Thyroid gland (tissue), 4 donors: ENCODE measurements at regions not wholly inside any gene's neighbourhood (a gene's known extent, or its start where the extent isn't known, plus 50 kb on each side); places are given as distances from the start of the nearest gene placed in this dataset.
"Not testable (repeated sequence)": the region's sequence is repeated elsewhere in the genome, so short reads cannot be mapped to it uniquely, and the experiment has no call there.

Experiments
- DNase-seq, 2 donors: peaks; one replicate each; pipeline ENCODE4 v3.0.0-alpha.2; 2019
- H3K27ac ChIP-seq, 3 donors: fragments of 200-600 bp; sonication (generic); 1 replicate in 2 of 3; 2 replicates in 1 of 3; pipeline ENCODE4 v1.5.1; 2016 to 2019; ENCODE audit warnings: mild to moderate bottlenecking in 1 of 3, moderate library complexity in 1 of 3
- H3K27me3 ChIP-seq: fragments of 200-600 bp; sonication (generic); one replicate; pipeline ENCODE4 v1.5.1; 2019
- H3K36me3 ChIP-seq, 2 donors: fragments of 200-600 bp; sonication (generic); one replicate each; pipeline ENCODE4 v1.5.1; 2016 to 2019
- H3K4me1 ChIP-seq, 2 donors: fragments of 200-600 bp; sonication (generic); one replicate each; pipeline ENCODE4 v1.5.1; 2017 to 2019
- H3K4me3 ChIP-seq, 3 donors: fragments of 200-600 bp; sonication (generic); replicated peaks in 1 of 3; 1 replicate in 2 of 3; 2 replicates in 1 of 3; pipeline ENCODE4 v1.5.1; 2016; ENCODE audit warnings: mild to moderate bottlenecking in 1 of 3
- H3K9me3 ChIP-seq: fragments of 200-600 bp; sonication (generic); one replicate; pipeline ENCODE4 v1.5.1; 2017
- CTCF ChIP-seq, 6 experiments: fragments of 200-600 bp in 3 of 6; fragments of 450-650 bp in 3 of 6; sonication (generic) in 3 of 6; IDR thresholded peaks; one replicate each; pipeline ENCODE4 v1.5.1; 2016 to 2019; ENCODE audit warnings: antibody characterized with exemption in 6 of 6, mild to moderate bottlenecking in 2 of 6, inconsistent platforms in 1 of 6, moderate library complexity in 1 of 6
- POLR2A ChIP-seq, 2 donors: fragments of 450-650 bp; IDR thresholded peaks; one replicate each; pipeline ENCODE4 v1.6.1; 2017; ENCODE audit warnings: antibody characterized with exemption in 2 of 2, mild to moderate bottlenecking in 2 of 2, moderate library complexity in 1 of 2
- WGBS, 2 donors: methylation state at CpG; one replicate each; pipeline ENCODE4 v1.1.5; 2017; 5-methylcytosine and 5-hydroxymethylcytosine counted together
- intact Hi-C: fragments of 100-400 bp; cut with DNase I; formaldehyde crosslinking; loops from one replicate; pipeline ENCODE4 v1.15.1; 2023

- Histone ChIP-seq H3K4me1 (no peaks in the 10 kb centered on the region), H3K27ac (no peak overlapping the region), H3K9me3 (no peaks in the 10 kb centered on the region), H3K36me3 (no peaks in the 10 kb centered on the region), H3K27me3 (no peaks in the 10 kb centered on the region), H3K4me3 (no peak overlapping the region)
- intact Hi-C loops: no loop called here
- WGBS, 2 donors: 80 to 82% methylated on average over 1 of the region's 1 CpG
- TF ChIP-seq CTCF (IDR thresholded peaks at IDR 0.05) (no peak), POLR2A (IDR thresholded peaks at IDR 0.05) (no peak)
- no peak for DNase-seq
These were observed 558.5 kb upstream of the PTGER4 start for GRCh38 chr5:40121236-40121635.

GRCh38 chr5:40112875-40113274 lies 566.8 kb upstream of the PTGER4 start:
- no peak for DNase-seq
- TF ChIP-seq CTCF (IDR thresholded peaks at IDR 0.05) (no peak), POLR2A (IDR thresholded peaks at IDR 0.05) (no peak)
- Histone ChIP-seq H3K27ac (no peak overlapping the region), H3K4me3 (no peak overlapping the region), H3K9me3 (no peaks in the 10 kb centered on the region), H3K36me3 (no peaks in the 10 kb centered on the region), H3K4me1 (no peaks in the 10 kb centered on the region), H3K27me3 (no peaks in the 10 kb centered on the region)
- intact Hi-C loops: no loop called here

- DNase-seq, H3K4me3 ChIP-seq, H3K27me3 ChIP-seq, H3K27ac ChIP-seq, H3K36me3 ChIP-seq, intact Hi-C loops, H3K4me1 ChIP-seq, H3K9me3 ChIP-seq: not testable (repeated sequence)
- 94 to 97% methylated on average over 4 of the region's 4 CpGs for WGBS, 2 donors
These were observed 568.7 kb upstream of the PTGER4 start for GRCh38 chr5:40111036-40111435.

- DNase-seq, H3K4me1 ChIP-seq, H3K27me3 ChIP-seq, H3K36me3 ChIP-seq, H3K27ac ChIP-seq, intact Hi-C loops, H3K4me3 ChIP-seq, H3K9me3 ChIP-seq: not testable (repeated sequence)
- 55 to 63% methylated on average over 3 of the region's 3 CpGs for WGBS, 2 donors
These were observed 570.8 kb upstream of the PTGER4 start for GRCh38 chr5:40108764-40109390.

- H3K27ac ChIP-seq, DNase-seq, H3K4me3 ChIP-seq, H3K27me3 ChIP-seq, H3K36me3 ChIP-seq, H3K4me1 ChIP-seq, H3K9me3 ChIP-seq, intact Hi-C loops: not testable (repeated sequence)
- 53 to 60% methylated on average over 4 of the region's 4 CpGs for WGBS, 2 donors
These were observed 571.9 kb upstream of the PTGER4 start for GRCh38 chr5:40107786-40108185.

GRCh38 chr5:40106847-40107246 lies 572.9 kb upstream of the PTGER4 start:
- Histone ChIP-seq H3K27me3 (no peaks in the 10 kb centered on the region), H3K4me1 (no peaks in the 10 kb centered on the region), H3K4me3 (no peak overlapping the region), H3K27ac (no peak overlapping the region), H3K9me3 (no peaks in the 10 kb centered on the region), H3K36me3 (no peaks in the 10 kb centered on the region)
- no peak for DNase-seq
- 88 to 93% methylated on average over 2 of the region's 2 CpGs for WGBS, 2 donors
- no peak for TF ChIP-seq CTCF (IDR thresholded peaks at IDR 0.05)
- no peak for TF ChIP-seq POLR2A (IDR thresholded peaks at IDR 0.05)
- intact Hi-C loops: no loop called here

- Histone ChIP-seq H3K36me3 (no peaks in the 10 kb centered on the region), H3K9me3 (no peaks in the 10 kb centered on the region), H3K27me3 (no peaks in the 10 kb centered on the region), H3K4me3 (no peak overlapping the region), H3K27ac (no peak overlapping the region), H3K4me1 (no peaks in the 10 kb centered on the region)
- intact Hi-C loops: no loop called here
- no peak for TF ChIP-seq POLR2A (IDR thresholded peaks at IDR 0.05)
- no peak for TF ChIP-seq CTCF (IDR thresholded peaks at IDR 0.05)
- DNase-seq: no peak
These were observed 581.4 kb upstream of the PTGER4 start for GRCh38 chr5:40098313-40098712.
